ENCODE measurements at regions not wholly inside any gene's neighbourhood (a gene's known extent, or its start where the extent isn't known, plus 50 kb on each side); places are given as distances from the start of the nearest gene placed in this dataset.

DNA sequence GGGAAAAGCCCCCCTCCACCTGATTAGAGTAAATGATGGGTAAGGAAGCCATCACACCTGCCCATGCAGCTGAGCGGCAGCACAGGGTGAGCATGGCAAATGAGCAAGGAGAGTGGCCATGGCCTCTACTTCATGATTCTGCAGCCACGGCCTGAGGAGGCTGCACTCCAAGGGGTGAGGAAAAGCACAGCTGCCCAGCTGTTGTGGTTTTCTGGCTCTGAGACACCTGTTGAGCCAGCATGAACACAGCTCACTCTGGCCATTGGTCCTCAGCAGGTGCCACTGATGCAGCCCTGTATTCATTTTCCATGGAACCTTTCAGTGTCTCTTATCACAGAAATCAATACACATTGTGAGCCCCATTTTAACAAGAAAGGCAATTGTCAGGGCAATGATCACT lies 707.2 kb downstream of the AACS start:
- TF ChIP-seq, protein P1, sequence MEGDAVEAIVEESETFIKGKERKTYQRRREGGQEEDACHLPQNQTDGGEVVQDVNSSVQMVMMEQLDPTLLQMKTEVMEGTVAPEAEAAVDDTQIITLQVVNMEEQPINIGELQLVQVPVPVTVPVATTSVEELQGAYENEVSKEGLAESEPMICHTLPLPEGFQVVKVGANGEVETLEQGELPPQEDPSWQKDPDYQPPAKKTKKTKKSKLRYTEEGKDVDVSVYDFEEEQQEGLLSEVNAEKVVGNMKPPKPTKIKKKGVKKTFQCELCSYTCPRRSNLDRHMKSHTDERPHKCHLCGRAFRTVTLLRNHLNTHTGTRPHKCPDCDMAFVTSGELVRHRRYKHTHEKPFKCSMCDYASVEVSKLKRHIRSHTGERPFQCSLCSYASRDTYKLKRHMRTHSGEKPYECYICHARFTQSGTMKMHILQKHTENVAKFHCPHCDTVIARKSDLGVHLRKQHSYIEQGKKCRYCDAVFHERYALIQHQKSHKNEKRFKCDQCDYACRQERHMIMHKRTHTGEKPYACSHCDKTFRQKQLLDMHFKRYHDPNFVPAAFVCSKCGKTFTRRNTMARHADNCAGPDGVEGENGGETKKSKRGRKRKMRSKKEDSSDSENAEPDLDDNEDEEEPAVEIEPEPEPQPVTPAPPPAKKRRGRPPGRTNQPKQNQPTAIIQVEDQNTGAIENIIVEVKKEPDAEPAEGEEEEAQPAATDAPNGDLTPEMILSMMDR (IDR thresholded peaks at IDR 0.05; ENCODE audit: low read depth, low read length, missing control alignments), result no peak
- DNase-seq (ENCODE audit: extremely low read depth, low read depth), result no peak
- no peak overlapping the region for H3K4me3 ChIP-seq (replicated peaks; ENCODE audit: low read depth, low read length)

DNA sequence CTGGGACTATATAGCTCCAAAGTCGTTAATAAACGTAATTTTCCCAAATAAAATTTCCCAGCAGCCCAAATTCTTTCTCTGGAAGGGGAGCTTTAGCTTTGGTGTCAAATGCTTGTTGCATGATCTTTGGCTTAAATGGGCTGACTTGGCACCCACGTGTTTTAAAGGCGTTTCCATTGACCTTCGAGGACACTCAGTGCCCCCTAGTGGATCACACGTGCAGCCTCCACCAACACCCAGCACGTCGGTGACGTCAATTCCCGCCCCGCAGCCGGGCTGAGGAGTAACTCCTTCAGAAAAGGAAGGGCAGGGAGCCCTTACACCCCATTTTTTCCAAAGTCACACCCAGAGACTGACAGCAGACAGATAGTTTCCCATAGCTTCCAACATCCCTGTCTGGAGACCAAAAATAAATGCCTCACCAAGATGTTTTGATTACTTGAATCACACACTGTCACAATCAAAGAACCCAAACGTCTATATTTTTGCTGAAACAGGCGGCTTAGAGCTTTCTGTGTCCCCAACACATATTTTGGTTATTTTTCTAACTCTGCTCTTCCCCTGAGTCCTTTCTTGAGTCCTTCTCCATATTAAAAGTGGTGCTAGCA lies 707.9 kb downstream of the AACS start:
- no peak for DNase-seq (ENCODE audit: extremely low read depth, low read depth)
- no peak overlapping the region for H3K4me3 ChIP-seq (replicated peaks; ENCODE audit: low read depth, low read length)
- TF ChIP-seq, protein P1 (IDR thresholded peaks at IDR 0.05; ENCODE audit: low read depth, low read length, missing control alignments), result peak; percentile 18

DNA sequence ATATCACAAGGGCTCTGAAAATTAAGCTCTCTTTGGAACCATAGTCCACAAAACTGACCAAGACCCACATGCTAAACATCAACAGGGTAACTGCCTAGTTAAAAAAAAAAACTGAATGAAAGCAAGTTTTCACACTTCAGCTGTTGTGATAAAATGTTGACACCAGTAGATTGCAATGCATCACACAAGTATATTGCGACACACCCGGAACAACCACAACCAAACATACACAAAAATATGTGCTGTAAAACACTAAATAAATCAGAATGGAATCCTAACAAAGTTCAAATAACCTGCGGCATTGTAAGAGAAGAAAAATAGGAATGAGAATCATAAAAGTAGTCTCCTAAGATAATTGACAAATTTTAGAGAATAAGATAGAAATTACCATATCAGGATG lies 710.3 kb downstream of the AACS start:
- H3K4me3 ChIP-seq (replicated peaks; ENCODE audit: low read depth, low read length), result no peak overlapping the region
- no peak for DNase-seq (ENCODE audit: extremely low read depth, low read depth)
- TF ChIP-seq, protein P1 (IDR thresholded peaks at IDR 0.05; ENCODE audit: low read depth, low read length, missing control alignments), result no peak

DNA sequence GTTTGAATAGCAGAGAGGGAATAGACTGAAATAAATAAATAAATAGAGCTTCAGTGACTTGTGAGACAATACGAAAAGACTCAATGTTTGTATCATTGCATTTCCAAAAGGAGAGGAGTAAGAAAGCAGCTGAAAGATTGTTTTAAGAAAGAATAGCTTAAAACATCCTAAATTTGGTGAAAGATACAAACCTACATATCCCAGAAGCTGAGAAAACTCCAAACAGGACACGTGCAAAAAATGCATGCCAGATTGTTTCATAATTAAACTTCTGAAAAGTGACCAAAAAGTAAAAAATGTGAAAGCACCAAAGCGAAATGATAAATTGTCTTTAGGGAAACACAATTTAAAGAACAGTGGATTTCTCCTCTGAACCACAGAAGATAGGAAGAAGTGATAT lies 711.0 kb downstream of the AACS start:
- no peak for DNase-seq (ENCODE audit: extremely low read depth, low read depth)
- TF ChIP-seq, protein P1 (IDR thresholded peaks at IDR 0.05; ENCODE audit: low read depth, low read length, missing control alignments), result no peak
- H3K4me3 ChIP-seq (replicated peaks; ENCODE audit: low read depth, low read length), result no peak overlapping the region

DNA sequence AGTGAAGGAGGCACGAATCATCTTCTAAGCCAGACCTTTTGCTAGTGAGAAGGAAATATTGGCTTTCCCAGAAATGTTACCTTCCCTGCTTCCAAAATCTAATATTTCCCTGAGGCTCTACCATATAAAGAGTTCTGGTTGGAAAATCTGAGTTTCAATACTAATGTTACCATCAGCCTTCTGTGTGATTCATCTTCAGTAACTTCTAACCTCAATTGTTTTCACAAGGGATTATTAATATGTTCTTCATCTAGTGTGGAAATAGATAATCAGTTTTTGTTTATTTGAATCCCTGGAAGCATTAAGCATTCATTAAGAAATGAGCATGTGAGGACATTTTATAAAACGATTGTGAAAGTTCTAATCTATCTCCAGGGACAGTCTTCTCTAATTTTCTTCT lies 720.9 kb downstream of the AACS start:
- H3K4me3 ChIP-seq (replicated peaks; ENCODE audit: low read depth, low read length), result no peak overlapping the region
- TF ChIP-seq, protein P1 (IDR thresholded peaks at IDR 0.05; ENCODE audit: low read depth, low read length, missing control alignments), result no peak
- DNase-seq (ENCODE audit: extremely low read depth, low read depth), result no peak

DNA sequence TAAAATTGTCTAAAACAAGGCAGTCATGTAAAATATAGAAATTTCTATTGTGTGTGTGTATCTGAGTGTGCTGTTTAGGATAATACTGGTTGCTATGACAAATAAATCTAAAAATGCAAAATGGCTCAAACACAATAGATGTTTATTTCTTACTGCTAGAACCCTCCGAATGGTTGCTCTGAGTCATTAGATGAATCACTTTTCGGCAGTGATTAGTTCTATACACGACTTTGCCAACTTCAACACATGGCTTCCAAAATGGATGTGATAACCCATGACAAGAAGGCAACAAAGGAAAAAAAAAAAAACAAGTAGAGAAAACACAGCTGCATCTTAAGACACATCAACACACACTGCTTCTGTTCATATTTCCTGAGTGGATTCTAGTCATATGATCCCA lies 729.2 kb downstream of the AACS start:
- H3K4me3 ChIP-seq (replicated peaks; ENCODE audit: low read depth, low read length), result no peak overlapping the region
- TF ChIP-seq, protein P1 (IDR thresholded peaks at IDR 0.05; ENCODE audit: low read depth, low read length, missing control alignments), result no peak
- no peak for DNase-seq (ENCODE audit: extremely low read depth, low read depth)
